CD14-positive monocyte (primary cell): ENCODE measurements at regions not wholly inside any gene's neighbourhood (a gene's known extent, or its start where the extent isn't known, plus 50 kb on each side); places are given as distances from the start of the nearest gene placed in this dataset.

Experiments used
- DNase-seq, 3 donors: peaks; one replicate each; pipeline ENCODE4 v3.0.0-alpha.2; 2011 to 2022
- H2AFZ ChIP-seq: 2 replicates; pipeline ENCODE4 v1.6.0; 2012; ENCODE audit warnings: mild to moderate bottlenecking, low read depth, low read length, inconsistent platforms; ENCODE audit not compliant: insufficient read depth, poor library complexity, severe bottlenecking
- H3K27ac ChIP-seq, 2 donors: 1 replicate in 1 of 2; 2 replicates in 1 of 2; pipeline ENCODE4 v1.5.1; 2012 to 2013; ENCODE audit warnings: low read length in 2 of 2, control low read depth in 1 of 2, inconsistent platforms in 1 of 2, low read depth in 1 of 2, mild to moderate bottlenecking in 1 of 2
- H3K27me3 ChIP-seq, 2 donors: one replicate each; pipeline versions ENCODE4 v1.6.0 to v1.6.1; 2011 to 2013; ENCODE audit warnings: low read length in 2 of 2; ENCODE audit not compliant: control insufficient read depth in 2 of 2, insufficient read depth in 2 of 2
- H3K36me3 ChIP-seq, 2 donors: replicated peaks in 1 of 2; 1 replicate in 1 of 2; 2 replicates in 1 of 2; pipeline versions ENCODE4 v1.5.1 to v1.6.1; 2012 to 2013; ENCODE audit warnings: low read length in 2 of 2, control low read depth in 1 of 2, inconsistent platforms in 1 of 2, mild to moderate bottlenecking in 1 of 2; ENCODE audit not compliant: insufficient read depth in 2 of 2, control insufficient read depth in 1 of 2
- H3K4me1 ChIP-seq, 2 donors: 1 replicate in 1 of 2; 2 replicates in 1 of 2; pipeline versions ENCODE4 v1.5.1 to v1.6.1; 2012 to 2013; ENCODE audit warnings: low read length in 2 of 2, control low read depth in 1 of 2, inconsistent platforms in 1 of 2, mild to moderate bottlenecking in 1 of 2, moderate library complexity in 1 of 2; ENCODE audit not compliant: insufficient read depth in 2 of 2, control insufficient read depth in 1 of 2
- H3K4me2 ChIP-seq: replicated peaks from 2 replicates; pipeline ENCODE3; 2012; ENCODE audit warnings: low read length, moderate library complexity, mild to moderate bottlenecking; ENCODE audit not compliant: poor library complexity, severe bottlenecking; ENCODE audit errors: extremely low read depth
- H3K4me3 ChIP-seq, 3 experiments: fragments of 200-600 bp in 1 of 3; sonication (generic) in 1 of 3; replicated peaks in 1 of 3; 1 replicate in 2 of 3; 2 replicates in 1 of 3; pipeline ENCODE4 v1.5.1; 2011 to 2013; ENCODE audit warnings: low read length in 3 of 3, mild to moderate bottlenecking in 3 of 3, control low read depth in 2 of 3, low read depth in 2 of 3, inconsistent platforms in 1 of 3, moderate library complexity in 1 of 3
- H3K79me2 ChIP-seq: 2 replicates; pipeline ENCODE4 v1.6.0; 2012; ENCODE audit warnings: mild to moderate bottlenecking, control low read depth, inconsistent platforms, low read length, moderate library complexity; ENCODE audit not compliant: insufficient read depth
- H3K9ac ChIP-seq: 2 replicates; pipeline ENCODE4 v1.6.0; 2017; ENCODE audit warnings: low read length, mild to moderate bottlenecking; ENCODE audit not compliant: insufficient read depth, poor library complexity, severe bottlenecking
- H3K9me3 ChIP-seq, 2 donors: replicated peaks in 1 of 2; 1 replicate in 1 of 2; 2 replicates in 1 of 2; pipeline versions ENCODE4 v1.5.1 to v1.6.1; 2012 to 2013; ENCODE audit warnings: low read length in 2 of 2, control low read depth in 1 of 2; ENCODE audit not compliant: control insufficient read depth in 1 of 2, insufficient read depth in 1 of 2
- H4K20me1 ChIP-seq: 2 replicates; pipeline ENCODE4 v1.6.0; 2012; ENCODE audit warnings: mild to moderate bottlenecking, low read length, control low read depth, moderate library complexity; ENCODE audit not compliant: insufficient read depth
- H3K27ac Mint-ChIP-seq, 7 donors: one replicate each; pipeline ENCODE4 v1.8.0; 2020; ENCODE audit warnings: mild to moderate bottlenecking in 7 of 7, mixed read lengths in 7 of 7, moderate library complexity in 6 of 7, inconsistent platforms in 2 of 7
- H3K27me3 Mint-ChIP-seq, 3 donors: one replicate each; pipeline ENCODE4 v1.8.0; 2021 to 2022; ENCODE audit warnings: low read depth in 3 of 3, mild to moderate bottlenecking in 3 of 3, mixed read lengths in 3 of 3, moderate library complexity in 3 of 3, inconsistent platforms in 1 of 3
- H3K36me3 Mint-ChIP-seq, 2 donors: one replicate each; pipeline ENCODE4 v1.8.0; 2020; ENCODE audit warnings: mixed read lengths in 2 of 2, inconsistent platforms in 1 of 2, mild to moderate bottlenecking in 1 of 2
- H3K4me1 Mint-ChIP-seq: one replicate; pipeline ENCODE4 v1.8.0; 2020; ENCODE audit warnings: mild to moderate bottlenecking, mixed read lengths
- H3K4me3 Mint-ChIP-seq, 2 donors: one replicate each; pipeline ENCODE4 v1.8.0; 2020; ENCODE audit warnings: mild to moderate bottlenecking in 2 of 2, mixed read lengths in 2 of 2, moderate library complexity in 1 of 2
- H3K9me3 Mint-ChIP-seq, 7 donors: one replicate each; pipeline ENCODE4 v1.8.0; 2020 to 2022; ENCODE audit warnings: mixed read lengths in 7 of 7, mild to moderate bottlenecking in 6 of 7, moderate library complexity in 6 of 7, inconsistent platforms in 2 of 7
- WGBS: methylation state at CpG from one replicate; pipeline ENCODE4 v1.1.5; 2013; ENCODE audit warnings: missing lambda C conversion rate; ENCODE audit not compliant: insufficient coverage; 5-methylcytosine and 5-hydroxymethylcytosine counted together
- intact Hi-C, 2 donors: fragments of 100-400 bp; cut with micrococcal nuclease; formaldehyde crosslinking; loops; one replicate each; pipeline versions ENCODE4 v1.15.0 to v1.15.1; 2023
- TF ChIP-seq, protein P1 (sequence below): fragments of 200-600 bp; IDR thresholded peaks from one replicate; pipeline ENCODE4 v1.8.0; 2022; ENCODE audit warnings: antibody characterized with exemption, mild to moderate bottlenecking

- Histone ChIP-seq H3K79me2 (no peaks in the 10 kb centered on the region), H3K4me2 (no peak overlapping the region), H3K36me3 (no peaks in the 10 kb centered on the region), H2AFZ (no peak overlapping the region), H3K9me3 (no peaks in the 10 kb centered on the region), H3K4me3 (no peak overlapping the region), H3K27me3 (no peaks in the 10 kb centered on the region), H3K9ac (no peak overlapping the region), H3K4me1 (no peaks in the 10 kb centered on the region), H4K20me1 (no peaks in the 10 kb centered on the region), H3K27ac (no peak overlapping the region)
- no peak overlapping the region for H3K4me3 Mint-ChIP-seq
- intact Hi-C loops: no loop called here
- TF ChIP-seq, protein P1, sequence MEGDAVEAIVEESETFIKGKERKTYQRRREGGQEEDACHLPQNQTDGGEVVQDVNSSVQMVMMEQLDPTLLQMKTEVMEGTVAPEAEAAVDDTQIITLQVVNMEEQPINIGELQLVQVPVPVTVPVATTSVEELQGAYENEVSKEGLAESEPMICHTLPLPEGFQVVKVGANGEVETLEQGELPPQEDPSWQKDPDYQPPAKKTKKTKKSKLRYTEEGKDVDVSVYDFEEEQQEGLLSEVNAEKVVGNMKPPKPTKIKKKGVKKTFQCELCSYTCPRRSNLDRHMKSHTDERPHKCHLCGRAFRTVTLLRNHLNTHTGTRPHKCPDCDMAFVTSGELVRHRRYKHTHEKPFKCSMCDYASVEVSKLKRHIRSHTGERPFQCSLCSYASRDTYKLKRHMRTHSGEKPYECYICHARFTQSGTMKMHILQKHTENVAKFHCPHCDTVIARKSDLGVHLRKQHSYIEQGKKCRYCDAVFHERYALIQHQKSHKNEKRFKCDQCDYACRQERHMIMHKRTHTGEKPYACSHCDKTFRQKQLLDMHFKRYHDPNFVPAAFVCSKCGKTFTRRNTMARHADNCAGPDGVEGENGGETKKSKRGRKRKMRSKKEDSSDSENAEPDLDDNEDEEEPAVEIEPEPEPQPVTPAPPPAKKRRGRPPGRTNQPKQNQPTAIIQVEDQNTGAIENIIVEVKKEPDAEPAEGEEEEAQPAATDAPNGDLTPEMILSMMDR: no peak
- H3K36me3 Mint-ChIP-seq: no peaks in the 10 kb centered on the region
- WGBS: 80% methylated on average over 1 of the region's 3 CpGs
- H3K4me1 Mint-ChIP-seq: no peaks in the 10 kb centered on the region
- no peak overlapping the region for H3K27ac Mint-ChIP-seq
- H3K27me3 Mint-ChIP-seq: no peaks in the 10 kb centered on the region
- peaks cover 0 to 4% (median 0%) of the 10 kb centered on the region in 7 donors for H3K9me3 Mint-ChIP-seq
- no peak for DNase-seq
These were observed 1080.7 kb upstream of the NUDT12 start for GRCh38 chr5:104643320-104643719.

- H3K27me3 ChIP-seq: no peaks in the 10 kb centered on the region
- no peak overlapping the region for H3K9ac ChIP-seq
- no peak overlapping the region for H3K4me3 ChIP-seq
- no peaks in the 10 kb centered on the region for H3K79me2 ChIP-seq
- Mint-ChIP-seq H3K9me3 (peaks cover 0 to 8% (median 0%) of the 10 kb centered on the region in 7 donors), H3K4me3 (no peak overlapping the region), H3K27ac (no peak overlapping the region), H3K27me3 (no peaks in the 10 kb centered on the region), H3K4me1 (no peaks in the 10 kb centered on the region), H3K36me3 (no peaks in the 10 kb centered on the region)
- TF ChIP-seq, protein P1: no peak
- no peak overlapping the region for H2AFZ ChIP-seq
- no peaks in the 10 kb centered on the region for H4K20me1 ChIP-seq
- no CpG with 5 or more reads among the region's 3 CpGs for WGBS
- no peaks in the 10 kb centered on the region for H3K36me3 ChIP-seq
- H3K27ac ChIP-seq: no peak overlapping the region
- H3K4me2 ChIP-seq: no peak overlapping the region
- intact Hi-C loops: no loop called here
- no peaks in the 10 kb centered on the region for H3K4me1 ChIP-seq
- H3K9me3 ChIP-seq: no peaks in the 10 kb centered on the region
- DNase-seq: no peak
These were observed 1072.6 kb upstream of the NUDT12 start for GRCh38 chr5:104635227-104635626.
